ENCODE measurements at regions not wholly inside any gene's neighbourhood (a gene's known extent, or its start where the extent isn't known, plus 50 kb on each side); places are given as distances from the start of the nearest gene placed in this dataset.

DNA sequence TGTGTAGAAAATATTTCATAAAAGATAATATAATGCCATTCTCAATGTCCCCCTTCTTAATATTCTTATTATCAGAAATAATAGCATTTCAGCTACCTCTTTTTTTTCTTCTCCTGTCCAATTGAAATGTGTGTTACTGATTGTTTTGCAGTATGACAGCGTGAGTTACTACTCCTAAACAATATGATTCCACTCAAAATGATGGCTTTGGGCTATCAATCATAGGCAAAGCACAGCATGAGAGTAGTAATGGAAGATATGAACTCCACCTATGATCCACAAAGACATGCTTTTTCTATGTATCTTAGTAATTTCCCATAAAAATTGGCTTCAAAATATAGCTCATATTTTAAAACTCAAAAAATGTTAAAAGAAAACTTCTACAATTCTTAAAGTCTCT lies 867.3 kb upstream of the NUDT12 start:
- TF ChIP-seq BHLHE40 (IDR thresholded peaks at IDR 0.05; ENCODE audit: borderline replicate concordance) (no peak), CTBP1 (IDR thresholded peaks at IDR 0.05; ENCODE audit: borderline replicate concordance) (no peak), LEF1 (IDR thresholded peaks at IDR 0.05; ENCODE audit: borderline replicate concordance) (no peak), SP1 (IDR thresholded peaks at IDR 0.05) (no peak)
- TF ChIP-seq, protein P1, sequence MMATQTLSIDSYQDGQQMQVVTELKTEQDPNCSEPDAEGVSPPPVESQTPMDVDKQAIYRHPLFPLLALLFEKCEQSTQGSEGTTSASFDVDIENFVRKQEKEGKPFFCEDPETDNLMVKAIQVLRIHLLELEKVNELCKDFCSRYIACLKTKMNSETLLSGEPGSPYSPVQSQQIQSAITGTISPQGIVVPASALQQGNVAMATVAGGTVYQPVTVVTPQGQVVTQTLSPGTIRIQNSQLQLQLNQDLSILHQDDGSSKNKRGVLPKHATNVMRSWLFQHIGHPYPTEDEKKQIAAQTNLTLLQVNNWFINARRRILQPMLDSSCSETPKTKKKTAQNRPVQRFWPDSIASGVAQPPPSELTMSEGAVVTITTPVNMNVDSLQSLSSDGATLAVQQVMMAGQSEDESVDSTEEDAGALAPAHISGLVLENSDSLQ (IDR thresholded peaks at IDR 0.05) = no peak

All from HEK293T (cell line).